HG03045 (cell line): ENCODE measurements at regions not wholly inside any gene's neighbourhood (a gene's known extent, or its start where the extent isn't known, plus 50 kb on each side); places are given as distances from the start of the nearest gene placed in this dataset.
"Not testable (repeated sequence)": the region's sequence is repeated elsewhere in the genome, so short reads cannot be mapped to it uniquely, and the experiment has no call there.

Experiments used
- ATAC-seq: cut with Tn5 transposase; IDR thresholded peaks from one replicate; pipeline ENCODE4 v1.9.1; 2021; ENCODE audit warnings: mild to moderate bottlenecking, moderate library complexity; ENCODE audit not compliant: unreplicated experiment

DNA sequence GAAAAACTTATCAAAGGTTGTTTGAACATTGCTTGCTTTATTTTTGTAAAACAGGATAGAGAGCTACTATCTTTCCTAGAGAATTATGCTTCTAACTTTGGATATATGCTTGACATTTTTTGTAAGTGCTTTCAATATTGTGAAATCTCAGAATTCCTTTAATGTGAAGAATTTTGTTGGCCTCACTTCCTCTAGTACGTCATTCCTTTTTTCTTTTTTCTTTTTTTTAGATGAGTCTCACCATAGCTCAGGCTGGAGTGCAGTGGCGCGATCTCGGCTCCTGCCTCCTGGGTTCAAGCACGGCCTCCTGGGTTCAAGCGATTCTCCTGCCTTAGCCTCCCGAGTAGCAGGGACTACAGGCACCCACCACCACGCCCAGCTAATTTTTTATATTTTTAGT lies 668.1 kb downstream of the RFPL4B start:
- no peak for ATAC-seq

DNA sequence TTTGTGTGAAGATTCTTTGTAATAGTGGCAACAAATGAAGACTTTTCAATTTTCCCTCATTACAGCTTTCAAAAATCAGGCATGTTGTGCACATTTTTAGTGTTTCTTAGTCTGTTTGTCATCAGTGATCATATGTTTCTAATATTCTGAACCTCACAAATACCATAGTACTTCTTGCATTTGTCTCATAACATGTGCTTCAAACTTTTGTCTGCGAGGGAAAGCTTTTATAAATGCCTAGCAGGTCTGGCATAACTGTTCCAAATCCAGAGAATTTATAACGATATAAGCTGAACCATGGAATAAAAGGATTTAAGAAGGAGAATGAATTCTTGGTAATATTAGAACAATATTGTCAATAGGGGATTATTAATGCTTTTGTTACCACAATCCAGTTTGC lies 670.2 kb downstream of the RFPL4B start:
- no peak for ATAC-seq

DNA sequence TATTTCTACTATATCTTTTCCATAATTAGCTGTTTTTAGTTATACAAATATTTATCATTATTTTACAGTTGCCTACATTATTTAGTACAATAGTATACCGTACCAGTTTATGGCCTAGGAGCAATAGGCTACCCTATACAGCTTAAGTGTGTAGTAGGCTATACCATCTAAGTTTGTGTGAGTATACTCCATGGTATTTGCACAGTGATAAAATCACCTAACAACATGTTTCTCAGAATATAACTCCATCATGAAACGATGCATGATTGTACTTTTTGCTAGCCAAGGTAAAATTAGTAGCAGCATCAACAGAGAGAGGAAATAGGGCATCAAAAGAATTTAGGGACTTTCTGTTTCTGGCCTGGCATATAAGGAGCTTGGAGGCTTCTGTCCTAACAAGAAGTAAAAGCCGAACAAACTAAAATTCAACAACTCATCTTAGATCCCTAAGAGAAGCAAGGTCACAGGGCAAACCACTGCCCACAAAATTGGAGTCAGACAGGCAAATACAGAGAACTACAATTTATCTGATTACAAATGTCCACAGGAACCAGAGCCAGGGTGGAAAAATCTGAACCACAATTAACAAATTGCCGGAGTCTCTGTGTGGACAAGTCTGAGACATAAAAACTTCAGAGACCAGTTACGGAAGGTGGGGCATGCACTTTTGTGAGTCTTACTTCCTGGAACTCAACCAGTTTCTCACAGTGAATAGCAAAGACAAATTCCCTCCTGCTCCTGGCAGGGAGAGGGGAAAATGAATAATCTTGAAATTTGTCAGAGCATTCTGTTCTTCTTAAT lies 671.4 kb downstream of the RFPL4B start:
- ATAC-seq = no peak

DNA sequence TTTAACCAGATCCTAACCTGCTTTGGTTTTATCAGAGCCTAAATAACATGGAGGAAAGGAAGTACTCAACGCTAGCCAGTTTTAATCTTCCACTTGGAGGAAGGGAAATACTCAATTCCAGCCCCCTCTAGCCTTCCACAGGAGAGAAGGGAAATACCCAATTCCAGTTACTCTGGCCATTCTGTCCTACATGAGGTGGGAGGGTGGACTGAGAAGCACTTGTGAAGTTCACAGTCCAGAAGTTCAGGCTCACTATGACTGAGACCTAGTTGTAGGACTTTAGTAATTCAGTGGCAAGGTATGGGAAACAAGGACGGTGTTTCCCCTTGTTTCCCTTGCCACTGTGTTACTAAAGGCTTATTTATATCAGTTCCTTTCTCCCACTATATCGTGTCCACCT lies 672.0 kb downstream of the RFPL4B start:
- ATAC-seq = no peak

DNA sequence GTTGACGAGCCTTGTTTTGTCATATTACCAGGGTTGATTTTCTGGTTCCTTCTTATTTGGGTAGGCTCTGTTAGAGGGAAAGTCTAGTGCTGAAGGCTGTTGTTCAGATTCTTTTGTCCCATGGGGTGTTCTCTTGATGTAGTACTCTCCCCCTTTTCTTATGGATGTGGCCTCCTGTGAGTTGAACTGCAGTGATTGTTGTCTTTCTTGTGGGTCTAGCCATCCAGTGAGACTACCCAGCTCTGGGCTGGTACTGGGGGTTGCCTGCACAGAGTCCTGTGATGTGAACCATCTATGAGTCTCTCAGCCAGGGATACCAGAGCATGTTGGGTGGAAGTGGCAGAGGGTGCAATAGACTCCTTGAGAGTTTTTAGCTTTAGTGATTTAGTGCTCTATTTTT lies 680.6 kb downstream of the RFPL4B start:
- ATAC-seq = no peak

DNA sequence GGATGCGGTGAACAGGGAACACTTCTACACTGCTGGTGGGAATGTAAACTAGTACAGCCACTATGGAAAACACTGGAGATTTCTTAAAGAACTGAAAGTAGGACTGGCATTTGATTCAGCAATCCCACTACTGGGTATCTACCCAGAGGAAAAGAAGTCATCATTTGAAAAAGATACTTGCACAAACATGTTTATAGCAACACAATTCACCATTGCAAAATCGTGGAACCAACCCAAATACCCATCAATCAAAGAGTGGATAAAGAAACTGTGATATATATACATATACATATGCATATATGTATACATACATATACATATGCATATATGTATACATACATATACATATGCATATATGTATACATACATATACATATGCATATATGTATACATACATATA lies 682.0 kb downstream of the RFPL4B start:
- not testable (repeated sequence) for ATAC-seq

DNA sequence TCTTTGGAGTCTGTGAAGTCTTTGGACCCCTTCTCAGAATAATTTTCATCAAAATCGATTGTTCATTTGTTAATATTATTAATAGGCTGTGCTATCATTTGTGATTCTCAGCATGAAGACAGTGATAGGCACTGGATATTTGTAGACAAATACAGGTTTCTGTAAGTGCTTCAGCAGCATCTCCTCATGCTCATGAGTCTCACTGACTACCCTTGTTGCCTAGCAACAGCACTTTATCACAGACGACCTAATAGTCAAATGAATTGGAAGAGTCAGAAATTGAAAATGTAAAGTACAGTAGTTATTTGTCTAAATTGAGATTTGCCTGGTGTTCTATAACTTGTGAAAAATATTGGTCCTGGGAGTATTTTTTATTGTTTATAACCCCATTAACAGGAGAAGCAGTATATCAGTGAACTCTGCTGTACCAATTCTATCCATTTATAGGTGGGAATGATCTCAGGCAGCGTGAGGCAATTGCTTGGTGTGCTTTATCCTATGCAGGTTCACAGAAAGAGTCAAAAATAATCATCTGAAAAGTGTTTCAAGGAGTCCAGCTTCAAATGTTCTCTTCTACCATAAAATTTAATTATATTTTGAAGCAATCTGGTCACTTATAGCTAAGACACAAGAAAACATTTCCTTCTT lies 684.6 kb downstream of the RFPL4B start:
- ATAC-seq = no peak

DNA sequence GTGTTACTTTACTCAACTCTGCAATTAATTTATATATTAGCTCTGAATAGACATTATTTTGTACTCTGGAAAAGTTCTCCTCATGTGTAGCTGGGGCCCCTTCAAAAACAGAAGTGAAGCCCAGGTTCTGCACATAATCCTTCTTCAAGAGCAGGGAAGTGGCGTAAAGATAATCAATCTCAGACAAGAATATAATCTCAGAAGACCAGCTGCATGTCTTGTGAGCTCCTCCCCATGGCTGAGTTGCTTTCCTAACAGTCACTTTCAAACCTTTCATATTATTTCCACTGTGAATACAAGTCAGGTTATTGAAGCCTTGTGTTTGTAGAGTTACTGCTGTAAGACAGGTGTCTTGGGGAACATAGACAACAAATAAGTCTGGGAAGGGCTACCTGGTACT lies 691.9 kb downstream of the RFPL4B start:
- ATAC-seq = no peak

DNA sequence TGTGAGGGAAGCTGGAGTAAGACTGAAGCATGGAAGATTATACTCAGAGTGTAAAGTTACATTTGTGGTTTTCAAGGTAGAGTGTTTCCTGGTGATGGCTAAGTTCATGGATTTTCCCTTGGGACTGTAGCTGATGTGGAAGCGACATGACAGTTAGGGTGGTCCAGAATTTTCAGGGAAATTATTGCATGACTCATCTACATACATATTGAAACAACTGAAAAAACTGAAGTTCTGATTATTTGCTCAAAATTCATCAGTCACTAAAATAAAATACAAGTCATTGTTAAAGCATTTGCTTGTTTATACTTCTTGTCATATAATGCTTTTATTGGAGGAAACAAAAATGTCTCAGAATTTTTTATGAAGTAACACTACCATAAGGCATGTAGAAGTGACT lies 700.0 kb downstream of the RFPL4B start:
- ATAC-seq = no peak

DNA sequence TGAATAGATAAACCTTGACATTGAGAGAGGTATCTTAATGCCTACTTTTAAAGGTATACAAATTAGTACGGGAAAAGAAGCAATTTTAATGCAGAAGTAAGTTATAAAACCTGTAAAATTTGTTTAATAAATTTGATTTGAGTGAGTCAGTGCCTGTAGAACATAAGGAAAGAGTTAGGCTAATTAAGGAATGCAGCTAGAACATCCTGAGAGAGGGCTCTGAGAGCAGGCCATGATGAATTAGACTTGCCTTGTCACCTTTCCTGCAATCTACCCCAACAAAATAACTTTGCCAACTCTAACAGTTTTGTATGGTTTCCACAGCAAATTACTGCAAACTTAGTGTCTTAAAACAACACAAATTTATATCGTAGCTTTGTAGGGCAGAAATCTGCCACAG lies 700.8 kb downstream of the RFPL4B start:
- no peak for ATAC-seq

DNA sequence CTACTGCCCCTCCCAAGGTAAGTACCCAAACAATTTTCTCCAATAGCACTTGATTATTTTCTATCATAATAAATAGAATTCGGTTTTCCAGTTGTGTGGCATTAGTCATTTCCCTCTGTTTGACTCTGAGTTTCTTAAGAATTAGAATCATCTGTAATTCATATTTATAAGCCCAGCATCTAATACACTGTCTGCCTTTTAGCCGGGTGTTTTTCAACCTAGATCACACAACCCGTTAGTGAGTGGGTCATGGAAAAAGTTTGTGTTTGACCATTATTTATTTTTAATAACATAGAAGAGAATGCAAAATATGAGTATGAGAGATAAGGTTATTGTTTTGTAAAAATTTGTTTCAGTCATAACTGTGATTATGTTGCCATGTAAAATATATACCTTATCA lies 701.6 kb downstream of the RFPL4B start:
- ATAC-seq = no peak

DNA sequence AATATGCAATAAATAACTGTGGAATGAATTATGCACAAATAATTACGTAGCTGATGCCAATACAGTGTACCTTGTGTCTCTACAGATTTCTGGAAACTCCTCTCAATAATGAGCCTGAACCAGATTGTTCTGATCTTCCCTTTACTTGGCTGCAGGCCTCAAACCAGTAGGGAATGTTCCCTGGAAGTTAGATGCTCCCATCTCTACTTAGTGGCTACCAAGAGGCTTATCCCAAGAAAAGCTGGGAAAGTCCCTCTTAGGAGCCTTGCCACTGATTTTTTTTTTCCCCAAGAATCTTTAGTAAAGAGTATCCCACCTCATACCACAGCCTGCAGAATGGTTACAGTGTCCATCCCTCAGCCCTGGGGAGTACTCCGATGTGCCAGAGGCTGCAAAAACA lies 702.1 kb downstream of the RFPL4B start:
- ATAC-seq = no peak

DNA sequence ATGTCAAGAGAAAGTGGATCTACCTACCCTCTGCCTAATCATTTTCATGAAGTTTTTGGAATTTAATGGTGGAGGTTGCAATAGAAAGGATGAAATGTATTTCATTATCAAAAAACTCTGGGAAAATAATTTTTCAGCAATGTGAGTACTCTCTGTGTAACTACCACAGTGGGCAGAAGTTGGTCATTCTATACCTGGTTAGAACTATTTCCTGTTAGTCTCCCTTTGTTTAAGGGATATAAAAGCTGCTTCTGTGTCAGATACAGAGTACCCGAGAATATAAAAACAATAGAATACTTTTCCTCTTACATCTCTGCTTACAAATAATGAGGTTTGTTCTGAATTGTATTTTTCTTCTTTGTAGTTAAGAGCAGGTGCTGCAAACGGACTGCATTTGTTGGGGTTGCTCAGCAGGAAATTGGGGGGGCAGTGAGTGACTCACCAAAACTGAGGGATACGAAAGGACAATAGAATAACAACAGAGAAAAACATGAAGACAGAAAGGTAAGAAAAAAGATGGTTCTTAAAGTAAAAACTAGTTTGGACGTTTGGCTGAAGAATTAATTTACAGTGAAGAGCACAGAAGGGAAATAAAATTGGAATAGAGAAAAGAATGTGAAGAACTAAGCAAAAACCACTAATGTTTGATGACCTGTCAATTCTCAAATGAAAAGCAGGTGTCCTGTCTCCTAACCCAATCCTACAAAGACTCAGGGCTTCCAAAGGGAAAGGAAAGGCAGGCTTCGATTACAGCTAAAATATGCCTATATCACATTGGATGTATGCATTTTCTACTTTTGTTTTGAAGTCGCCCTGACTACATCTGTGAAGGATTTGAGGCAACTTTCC lies 703.1 kb downstream of the RFPL4B start:
- no peak for ATAC-seq

DNA sequence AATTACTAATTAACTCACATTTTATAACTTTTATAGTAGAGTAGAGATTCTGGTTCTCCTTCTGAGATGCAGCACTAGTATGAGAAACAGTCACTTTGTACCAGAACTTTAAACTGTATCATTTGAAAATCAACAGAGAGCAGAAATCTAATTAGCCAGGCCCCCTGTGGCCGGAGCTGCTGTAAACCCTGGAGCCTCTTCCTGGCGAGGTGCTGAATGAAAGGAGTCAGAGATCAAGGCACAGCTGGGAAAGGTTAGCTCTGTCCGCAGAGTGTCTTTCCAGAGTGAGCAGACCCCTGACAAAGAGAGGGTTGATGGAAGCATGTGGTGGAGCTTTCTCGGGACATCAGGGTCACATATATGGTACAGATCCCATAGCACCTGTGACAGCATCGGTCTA lies 703.8 kb downstream of the RFPL4B start:
- ATAC-seq = no peak

DNA sequence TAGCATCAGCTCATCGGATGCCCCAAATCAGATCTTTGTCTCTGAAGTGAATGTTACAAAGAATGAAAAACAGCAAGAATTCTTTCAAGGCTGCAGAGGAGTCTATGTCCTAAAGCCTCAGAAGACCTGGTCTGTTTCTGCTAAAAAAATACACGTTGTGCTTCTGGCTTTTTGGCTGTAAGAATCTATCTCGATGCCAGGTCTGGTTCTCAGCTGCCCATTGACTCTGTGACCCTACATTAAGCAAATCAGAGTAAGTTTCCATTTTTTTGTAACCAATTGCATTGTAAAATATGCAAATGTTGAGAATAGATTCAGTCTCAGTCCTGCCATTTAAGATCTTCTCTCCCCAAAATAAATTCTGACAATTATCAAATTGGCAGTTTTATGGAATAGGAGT lies 705.4 kb downstream of the RFPL4B start:
- ATAC-seq = no peak

DNA sequence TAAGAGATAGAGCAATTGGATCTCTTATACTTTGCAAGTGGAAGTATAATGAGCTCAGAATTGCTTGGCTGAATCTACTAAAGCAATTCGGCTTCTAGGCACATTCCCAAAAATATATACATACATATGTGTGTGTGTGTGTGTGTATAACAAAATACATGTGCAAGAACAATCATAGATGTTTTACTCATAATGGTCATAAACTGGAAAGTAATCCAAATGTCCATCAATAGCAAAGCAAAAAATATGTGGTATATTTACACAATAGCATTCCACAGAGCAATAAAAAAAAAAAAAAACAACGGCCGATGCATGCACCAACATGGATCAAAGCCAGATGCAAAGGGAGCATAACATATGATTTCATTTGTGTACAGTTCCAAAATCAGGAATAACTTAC lies 707.9 kb downstream of the RFPL4B start:
- ATAC-seq = no peak

DNA sequence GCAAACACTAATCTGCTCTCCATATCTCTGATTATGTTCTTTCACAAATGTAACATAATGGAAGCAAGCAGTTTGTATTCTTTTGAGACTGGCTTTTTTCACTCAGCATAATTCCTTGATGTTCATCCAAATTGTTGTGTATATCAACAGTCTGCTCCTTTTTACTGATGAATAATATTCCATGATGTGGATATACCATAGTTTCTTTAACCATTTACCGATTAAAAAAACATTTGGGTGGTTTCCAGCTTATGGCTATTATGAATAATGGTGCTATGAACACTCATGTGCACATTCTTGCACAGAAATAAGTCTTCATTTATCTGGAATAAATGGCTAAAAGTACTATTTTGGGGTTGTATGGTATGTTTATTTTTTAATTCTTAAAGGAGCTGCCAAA lies 708.9 kb downstream of the RFPL4B start:
- no peak for ATAC-seq

DNA sequence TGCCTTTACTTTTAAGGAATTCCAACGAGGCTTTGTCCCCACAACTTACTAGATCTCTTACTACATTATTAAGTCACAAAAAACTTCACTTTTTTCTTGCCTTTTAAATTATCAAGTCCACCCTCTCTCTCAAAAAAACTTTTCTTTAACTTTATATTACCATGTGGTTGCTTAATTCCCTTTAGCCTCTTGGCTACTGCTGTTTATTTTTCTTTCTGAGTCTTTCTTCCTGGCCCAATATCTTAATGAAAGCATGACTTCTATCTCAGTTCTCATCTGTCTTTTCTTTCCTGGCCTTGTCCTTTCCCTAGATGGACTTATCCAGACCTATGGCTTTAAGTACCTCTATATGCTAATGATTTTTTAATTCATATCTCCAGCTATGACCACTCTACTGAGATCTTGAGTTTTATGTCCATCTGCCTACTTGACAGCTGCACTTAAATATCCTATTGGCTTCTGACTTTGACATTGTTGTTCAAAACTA lies 710.5 kb downstream of the RFPL4B start:
- ATAC-seq = no peak

DNA sequence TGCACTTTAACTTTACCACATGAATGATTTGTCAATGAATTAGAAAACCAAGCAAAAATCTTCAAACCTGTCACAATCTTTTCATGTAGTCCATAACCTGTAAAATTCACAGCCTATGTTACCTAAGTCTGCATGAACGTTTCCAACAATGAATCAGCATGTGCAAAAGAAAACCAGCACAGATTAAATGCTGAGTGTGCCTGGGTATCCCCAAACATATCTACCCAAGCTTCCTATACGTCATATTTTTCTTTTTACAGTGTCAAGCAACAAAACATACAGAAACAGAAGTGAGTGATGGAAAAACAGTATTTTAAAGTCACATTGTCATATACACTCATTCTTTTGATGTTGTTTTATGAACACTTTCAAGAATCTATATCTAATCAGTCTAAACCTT lies 713.5 kb downstream of the RFPL4B start:
- no peak for ATAC-seq

DNA sequence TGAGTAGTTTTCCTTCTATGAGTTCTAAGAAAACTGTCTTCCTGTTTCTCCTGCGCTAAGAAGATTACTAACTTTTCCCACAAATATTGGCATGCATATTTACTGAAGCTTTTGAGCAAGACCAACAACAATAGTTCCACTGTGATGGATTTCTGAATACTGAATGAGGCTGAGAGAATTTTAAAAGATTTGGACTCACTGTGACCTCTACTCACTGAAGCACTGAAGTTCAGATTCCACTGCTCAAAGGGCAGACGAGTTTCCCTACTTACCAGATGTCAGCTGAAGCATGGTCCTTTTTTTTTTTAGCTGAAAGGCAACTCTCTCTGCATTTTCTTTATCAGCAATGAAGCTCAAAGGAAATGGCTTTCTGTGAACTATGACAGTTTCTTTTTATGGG lies 718.5 kb downstream of the RFPL4B start:
- no peak for ATAC-seq

DNA sequence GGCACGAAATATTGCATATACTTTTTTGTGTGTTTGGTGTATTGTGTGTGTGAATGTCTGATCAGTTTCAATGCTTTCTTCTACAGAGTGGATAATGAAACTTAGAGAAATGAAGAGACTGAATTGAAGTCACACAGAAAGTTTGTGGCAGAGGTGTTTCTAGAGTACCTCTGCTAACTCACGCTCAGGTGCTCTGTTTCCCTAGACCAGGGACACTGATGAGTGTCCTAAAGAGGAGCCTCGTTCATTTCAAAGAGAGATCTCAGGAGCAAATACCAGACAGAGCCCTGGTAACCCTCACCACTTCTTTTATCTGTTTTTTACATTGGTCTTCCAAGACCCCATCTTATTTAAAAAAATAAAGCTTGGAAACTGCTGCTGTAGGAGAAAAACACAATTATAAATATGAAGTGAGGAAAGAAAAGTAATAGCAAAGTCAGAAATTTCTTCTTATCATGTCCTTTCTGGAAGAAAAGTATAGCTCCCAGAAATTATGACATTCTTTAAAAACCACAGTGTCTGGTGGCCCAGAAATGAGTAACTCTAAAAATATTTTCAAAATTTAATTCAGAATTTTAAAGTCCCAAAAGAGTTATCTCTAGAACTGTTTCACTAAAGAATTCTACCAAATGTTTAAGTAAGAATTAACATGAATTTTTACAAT lies 720.6 kb downstream of the RFPL4B start:
- ATAC-seq = no peak
